PC-3 (cell line): ENCODE measurements at regions not wholly inside any gene's neighbourhood (a gene's known extent, or its start where the extent isn't known, plus 50 kb on each side); places are given as distances from the start of the nearest gene placed in this dataset.

Experiments used
- CTCF ChIP-seq: fragments of 300-600 bp; sonication (generic); conservative IDR thresholded peaks from 2 replicates; pipeline ENCODE4 v1.5.1; 2017; ENCODE audit warnings: antibody characterized with exemption, low read depth, mild to moderate bottlenecking, low read length
- EZH2phosphoT487 ChIP-seq: fragments of 300-600 bp; sonication (generic); IDR thresholded peaks from 2 replicates; pipeline ENCODE4 v1.6.1; 2018; ENCODE audit warnings: mild to moderate bottlenecking, antibody characterized with exemption, low read length, borderline replicate concordance

GRCh38 chr14:104523546-104523935, 56.0 kb upstream of the C14orf180 start:
- no peak for TF ChIP-seq CTCF
- TF ChIP-seq EZH2phosphoT487 = no peak
